ENCODE measurements at regions not wholly inside any gene's neighbourhood (a gene's known extent, or its start where the extent isn't known, plus 50 kb on each side); places are given as distances from the start of the nearest gene placed in this dataset.

DNA sequence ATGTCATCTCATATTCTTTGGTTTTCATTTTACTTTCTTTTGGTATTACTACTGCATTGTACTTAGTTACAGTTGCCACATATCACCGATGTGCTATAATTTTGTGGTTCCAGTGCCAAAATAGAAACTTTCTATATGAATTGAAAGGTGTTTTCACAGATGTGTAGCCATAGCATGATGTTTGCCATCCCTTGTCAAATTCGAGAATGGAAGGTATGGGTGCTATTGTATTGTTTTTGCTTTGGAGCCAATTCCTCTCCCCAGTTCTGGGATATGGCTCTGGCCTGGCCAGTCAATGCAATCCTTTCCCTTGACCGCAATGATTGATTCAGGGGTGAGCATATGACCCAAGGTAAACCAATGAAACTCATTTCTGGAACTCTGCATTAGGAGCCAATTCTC lies 86.2 kb upstream of the RPS6KA3 start:
- H3K9me3 ChIP-seq (ENCODE audit: low read length) = no peaks in the 10 kb centered on the region
- no peak overlapping the region for H3K9ac ChIP-seq (ENCODE audit: low read length)
- H3K9me2 ChIP-seq (replicated peaks; ENCODE audit: low read length) = no peaks in the 10 kb centered on the region
- H3K4me2 ChIP-seq (ENCODE audit: low read length) = no peak overlapping the region
- H3K4me3 ChIP-seq (ENCODE audit: low read length) = no peak overlapping the region
- H3K36me3 ChIP-seq (ENCODE audit: low read depth, low read length) = no peaks in the 10 kb centered on the region
- TF ChIP-seq, protein P1, sequence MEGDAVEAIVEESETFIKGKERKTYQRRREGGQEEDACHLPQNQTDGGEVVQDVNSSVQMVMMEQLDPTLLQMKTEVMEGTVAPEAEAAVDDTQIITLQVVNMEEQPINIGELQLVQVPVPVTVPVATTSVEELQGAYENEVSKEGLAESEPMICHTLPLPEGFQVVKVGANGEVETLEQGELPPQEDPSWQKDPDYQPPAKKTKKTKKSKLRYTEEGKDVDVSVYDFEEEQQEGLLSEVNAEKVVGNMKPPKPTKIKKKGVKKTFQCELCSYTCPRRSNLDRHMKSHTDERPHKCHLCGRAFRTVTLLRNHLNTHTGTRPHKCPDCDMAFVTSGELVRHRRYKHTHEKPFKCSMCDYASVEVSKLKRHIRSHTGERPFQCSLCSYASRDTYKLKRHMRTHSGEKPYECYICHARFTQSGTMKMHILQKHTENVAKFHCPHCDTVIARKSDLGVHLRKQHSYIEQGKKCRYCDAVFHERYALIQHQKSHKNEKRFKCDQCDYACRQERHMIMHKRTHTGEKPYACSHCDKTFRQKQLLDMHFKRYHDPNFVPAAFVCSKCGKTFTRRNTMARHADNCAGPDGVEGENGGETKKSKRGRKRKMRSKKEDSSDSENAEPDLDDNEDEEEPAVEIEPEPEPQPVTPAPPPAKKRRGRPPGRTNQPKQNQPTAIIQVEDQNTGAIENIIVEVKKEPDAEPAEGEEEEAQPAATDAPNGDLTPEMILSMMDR (conservative IDR thresholded peaks at IDR 0.05; ENCODE audit: low read depth, low read length) = no peak
- TF ChIP-seq EZH2phosphoT487 (IDR thresholded peaks at IDR 0.05; ENCODE audit: borderline replicate concordance, low read length) = no peak
- no peak for TF ChIP-seq EZH2 (IDR thresholded peaks at IDR 0.05; ENCODE audit: low read length, unreplicated experiment)
- BruUV-seq (replicated peaks) = no TSS peak
- H3K4me1 ChIP-seq (ENCODE audit: insufficient read depth, low read length) = no peaks in the 10 kb centered on the region
- DNase-seq (no peak), ATAC-seq (no peak)
- intact Hi-C loops (cut with micrococcal nuclease) = no loop called here
- no peaks in the 10 kb centered on the region for H3F3A ChIP-seq (ENCODE audit: low read length, unreplicated experiment)
- H4K20me1 ChIP-seq (ENCODE audit: low read length) = no peaks in the 10 kb centered on the region
- no peaks in the 10 kb centered on the region for H3K79me2 ChIP-seq (ENCODE audit: low read length)
- H2AFZ ChIP-seq (ENCODE audit: low read length) = no peak overlapping the region
- POLR2A ChIA-PET (ENCODE audit: unreplicated experiment) = no interaction called here
- CTCF ChIA-PET = no interaction called here
- H3K27ac ChIP-seq (ENCODE audit: low read length) = no peak overlapping the region
- H3K27me3 ChIP-seq (ENCODE audit: low read length) = no peaks in the 10 kb centered on the region

DNA sequence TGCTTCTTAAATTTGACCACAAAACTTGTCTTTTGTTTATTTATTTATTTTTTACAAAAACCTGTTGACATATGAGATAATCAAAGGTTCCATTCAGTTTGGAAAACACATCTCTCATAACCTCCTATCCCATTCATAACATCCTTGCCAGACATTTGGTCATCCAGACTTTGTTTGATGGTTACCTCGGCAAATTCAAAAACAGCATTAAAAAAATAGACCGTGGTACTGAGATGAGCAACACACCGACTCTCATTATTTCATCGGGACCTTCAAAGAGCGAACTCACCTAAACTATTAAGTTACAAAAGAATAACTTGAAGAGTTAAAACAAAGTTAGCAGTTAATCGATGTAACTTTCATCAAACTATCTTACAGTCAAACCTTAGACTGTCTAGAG lies 85.8 kb upstream of the RPS6KA3 start:
- H3F3A ChIP-seq (ENCODE audit: low read length, unreplicated experiment) = no peaks in the 10 kb centered on the region
- ChIA-PET POLR2A (ENCODE audit: unreplicated experiment) (no interaction called here), CTCF (no interaction called here)
- H3K9me3 ChIP-seq (ENCODE audit: low read length) = no peaks in the 10 kb centered on the region
- H3K4me3 ChIP-seq (ENCODE audit: low read length) = no peak overlapping the region
- H3K79me2 ChIP-seq (ENCODE audit: low read length) = no peaks in the 10 kb centered on the region
- no peaks in the 10 kb centered on the region for H3K27me3 ChIP-seq (ENCODE audit: low read length)
- ATAC-seq = no peak
- H3K36me3 ChIP-seq (ENCODE audit: low read depth, low read length) = no peaks in the 10 kb centered on the region
- H3K27ac ChIP-seq (ENCODE audit: low read length) = no peak overlapping the region
- intact Hi-C loops (cut with micrococcal nuclease) = no loop called here
- H3K4me2 ChIP-seq (ENCODE audit: low read length) = no peak overlapping the region
- H3K9me2 ChIP-seq (replicated peaks; ENCODE audit: low read length) = no peaks in the 10 kb centered on the region
- TF ChIP-seq EZH2 (IDR thresholded peaks at IDR 0.05; ENCODE audit: low read length, unreplicated experiment) = no peak
- TF ChIP-seq, protein P1 (conservative IDR thresholded peaks at IDR 0.05; ENCODE audit: low read depth, low read length) = no peak
- no peak for TF ChIP-seq EZH2phosphoT487 (IDR thresholded peaks at IDR 0.05; ENCODE audit: borderline replicate concordance, low read length)
- H2AFZ ChIP-seq (ENCODE audit: low read length) = no peak overlapping the region
- no peaks in the 10 kb centered on the region for H3K4me1 ChIP-seq (ENCODE audit: insufficient read depth, low read length)
- H3K9ac ChIP-seq (ENCODE audit: low read length) = no peak overlapping the region
- BruUV-seq (replicated peaks) = no TSS peak
- no peak for DNase-seq
- no peaks in the 10 kb centered on the region for H4K20me1 ChIP-seq (ENCODE audit: low read length)

DNA sequence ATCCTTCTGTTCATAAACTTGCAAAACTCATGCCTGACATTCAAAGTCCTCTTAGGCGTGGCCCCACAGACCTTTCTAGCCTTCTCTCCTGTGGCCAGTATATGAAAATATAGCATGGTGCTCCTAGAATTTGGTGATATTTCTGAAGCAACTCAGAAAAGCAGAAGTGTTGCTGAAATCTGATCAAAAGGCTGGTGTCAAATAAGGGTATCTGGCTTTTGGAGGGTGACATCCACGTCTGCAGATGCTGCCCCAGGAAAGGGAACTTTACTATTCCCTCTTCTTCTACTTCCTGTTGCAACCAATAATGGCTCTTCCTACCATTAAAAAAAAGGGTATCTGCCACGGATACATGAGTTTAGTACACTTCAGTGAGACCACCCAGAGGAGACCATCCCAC lies 83.9 kb upstream of the RPS6KA3 start:
- no peaks in the 10 kb centered on the region for H3K9me2 ChIP-seq (replicated peaks; ENCODE audit: low read length)
- H3K27ac ChIP-seq (ENCODE audit: low read length) = no peak overlapping the region
- no TSS peak for BruUV-seq (replicated peaks)
- TF ChIP-seq EZH2 (IDR thresholded peaks at IDR 0.05; ENCODE audit: low read length, unreplicated experiment) (no peak), EZH2phosphoT487 (IDR thresholded peaks at IDR 0.05; ENCODE audit: borderline replicate concordance, low read length) (no peak)
- TF ChIP-seq, protein P1 (conservative IDR thresholded peaks at IDR 0.05; ENCODE audit: low read depth, low read length) = no peak
- H3K4me1 ChIP-seq (ENCODE audit: insufficient read depth, low read length) = no peaks in the 10 kb centered on the region
- intact Hi-C loops (cut with micrococcal nuclease) = no loop called here
- no peaks in the 10 kb centered on the region for H3F3A ChIP-seq (ENCODE audit: low read length, unreplicated experiment)
- H3K79me2 ChIP-seq (ENCODE audit: low read length) = no peaks in the 10 kb centered on the region
- no peak overlapping the region for H3K9ac ChIP-seq (ENCODE audit: low read length)
- no peaks in the 10 kb centered on the region for H3K9me3 ChIP-seq (ENCODE audit: low read length)
- POLR2A ChIA-PET (ENCODE audit: unreplicated experiment) = no interaction called here
- H2AFZ ChIP-seq (ENCODE audit: low read length) = no peak overlapping the region
- no peaks in the 10 kb centered on the region for H3K27me3 ChIP-seq (ENCODE audit: low read length)
- DNase-seq (no peak), ATAC-seq (no peak)
- no peaks in the 10 kb centered on the region for H3K36me3 ChIP-seq (ENCODE audit: low read depth, low read length)
- no peak overlapping the region for H3K4me2 ChIP-seq (ENCODE audit: low read length)
- CTCF ChIA-PET = no interaction called here
- H4K20me1 ChIP-seq (ENCODE audit: low read length) = no peaks in the 10 kb centered on the region
- H3K4me3 ChIP-seq (ENCODE audit: low read length) = no peak overlapping the region

Data from PC-3 (cell line).